Right hindlimb (tissue), 1 donor: ENCODE measurements at regions not wholly inside any gene's neighbourhood (a gene's known extent, or its start where the extent isn't known, plus 50 kb on each side); places are given as distances from the start of the nearest gene placed in this dataset.

Experiments
- DNase-seq: peaks from one replicate; pipeline ENCODE4 v3.0.0-alpha.2; 2018

DNA sequence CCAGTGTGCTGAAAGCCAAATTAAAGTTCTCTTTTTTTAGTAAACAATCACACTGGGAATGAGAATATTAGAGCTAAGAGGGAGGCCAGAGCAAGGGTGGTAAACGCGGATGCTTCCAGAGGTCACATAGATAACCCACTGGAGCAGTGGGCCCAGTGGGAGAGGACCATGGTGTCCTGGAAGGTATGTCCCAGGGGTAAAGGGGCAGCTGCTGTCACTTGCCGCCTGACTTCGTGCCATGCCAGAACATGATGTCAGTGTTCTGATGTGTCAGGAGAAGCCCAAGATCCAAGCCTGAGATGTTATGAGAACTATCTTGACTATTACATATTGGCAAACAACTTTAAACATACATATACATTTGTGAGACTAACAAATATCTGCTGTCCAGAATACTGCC is 211.9 kb upstream of the IL12A start:
- no peak for DNase-seq

DNA sequence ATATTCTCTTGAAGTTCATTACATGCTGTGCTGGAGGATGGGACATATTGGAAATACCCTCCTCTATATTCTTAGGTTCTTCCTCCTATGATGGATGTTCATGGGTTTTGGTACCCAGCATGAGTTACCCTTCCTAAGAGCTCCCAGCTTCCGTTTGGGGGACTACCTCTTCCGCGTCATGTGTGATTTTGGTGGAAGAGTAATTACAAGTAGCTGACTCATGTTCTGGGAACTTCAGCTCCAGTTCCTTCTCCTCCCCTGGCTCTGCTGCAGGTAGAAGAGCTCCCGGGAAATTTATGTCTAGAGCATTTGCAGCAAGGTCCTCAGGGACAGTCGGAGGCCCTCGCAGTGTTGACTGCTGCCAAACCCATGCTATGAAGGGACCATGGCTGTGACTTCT is 208.8 kb upstream of the IL12A start:
- no peak for DNase-seq

DNA sequence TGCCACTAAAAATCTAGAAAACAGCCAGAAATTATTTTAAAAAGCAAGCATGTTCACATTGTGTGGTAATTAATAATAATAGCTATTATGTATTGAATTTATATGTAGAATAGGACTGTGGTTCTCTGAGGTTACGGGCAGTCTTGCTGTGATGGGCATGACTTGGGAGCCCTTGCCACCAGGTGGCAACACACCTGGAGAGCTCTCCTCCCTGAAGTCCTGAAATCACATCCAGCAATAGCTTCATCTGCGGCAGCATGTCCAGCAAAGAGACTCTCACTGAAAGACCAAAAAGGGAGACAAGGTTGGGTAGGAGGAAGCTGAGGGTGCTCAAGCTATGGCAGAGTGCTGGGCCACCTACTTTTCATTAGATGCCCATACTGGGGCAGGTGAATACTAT is 206.8 kb upstream of the IL12A start:
- no peak for DNase-seq

DNA sequence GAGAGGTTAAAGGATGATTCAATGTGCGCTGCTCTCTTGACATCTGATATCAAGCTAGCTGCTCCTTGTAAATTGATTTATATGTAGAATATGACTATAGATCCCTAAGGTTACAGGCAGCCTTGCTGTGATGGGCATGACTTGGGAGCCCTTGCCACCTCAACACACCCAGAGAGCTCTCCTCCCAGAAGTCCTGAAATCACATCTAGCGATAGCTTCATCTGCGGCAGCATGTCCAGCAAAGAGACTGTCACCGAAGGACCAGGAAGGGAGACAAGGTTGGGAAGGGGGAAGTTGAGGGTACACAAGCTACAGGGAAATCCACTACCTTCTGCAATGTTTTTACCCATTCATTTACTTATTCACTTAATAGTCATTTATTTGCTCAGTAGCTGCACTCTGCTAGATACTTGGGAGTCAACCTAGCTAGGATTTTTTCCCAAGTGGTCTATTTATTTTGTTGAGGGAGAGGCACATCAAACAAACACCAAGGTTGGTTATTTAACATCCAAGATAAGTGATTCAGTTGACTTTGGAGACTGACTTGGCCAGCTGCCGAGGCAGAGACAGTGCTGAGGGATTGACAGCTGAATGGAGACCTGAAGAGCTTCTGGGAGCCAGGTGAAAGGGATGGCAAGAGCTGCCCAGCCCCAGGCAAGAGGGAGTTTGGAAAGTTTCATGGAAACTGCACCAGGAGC is 205.8 kb upstream of the IL12A start:
- no peak for DNase-seq

DNA sequence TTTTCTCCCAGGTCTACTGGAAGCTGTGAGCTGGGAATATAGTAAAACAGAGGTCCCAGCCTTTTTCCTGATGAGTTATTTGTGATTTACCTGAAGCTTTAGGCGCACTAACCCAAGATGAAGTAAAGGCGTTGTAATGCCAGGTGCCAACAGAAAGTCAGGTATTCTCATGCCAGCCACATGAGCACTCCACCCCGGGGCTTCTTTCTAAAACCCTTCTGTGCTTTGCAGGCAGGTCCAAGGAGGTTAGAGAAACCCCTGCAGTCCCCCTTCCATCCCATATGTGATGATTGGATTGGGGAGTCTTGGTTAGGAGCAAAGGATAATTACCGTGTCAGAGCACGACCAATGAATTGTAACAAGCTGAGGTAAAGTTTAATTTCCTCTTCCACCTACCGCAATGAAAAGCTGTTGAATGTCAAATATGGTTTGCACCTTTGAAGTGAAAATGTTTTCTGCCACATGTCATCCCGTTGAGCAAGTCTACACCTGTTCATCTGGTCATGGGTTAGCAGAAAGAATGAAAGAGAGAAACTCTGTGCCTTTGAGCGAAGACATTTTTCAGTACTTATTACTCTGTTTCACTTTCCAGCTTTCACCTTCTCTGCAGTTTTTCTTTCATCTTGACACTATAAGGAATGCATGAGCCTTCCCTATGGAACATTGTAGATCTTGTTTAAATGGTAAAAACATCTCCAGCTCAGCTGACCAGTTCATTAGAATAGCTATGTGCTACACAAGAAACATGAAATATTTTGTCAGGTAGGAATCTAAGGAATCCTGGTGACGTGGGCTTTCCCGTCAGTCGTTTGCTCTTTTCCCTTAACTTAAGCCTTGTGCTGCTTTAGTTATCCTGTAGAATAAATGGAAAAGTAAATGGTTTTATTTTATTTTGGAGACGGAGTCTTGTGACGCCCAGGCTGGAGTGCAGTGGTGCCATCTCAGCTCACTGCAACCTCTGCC is 204.6 kb upstream of the IL12A start:
- DNase-seq, result no peak

DNA sequence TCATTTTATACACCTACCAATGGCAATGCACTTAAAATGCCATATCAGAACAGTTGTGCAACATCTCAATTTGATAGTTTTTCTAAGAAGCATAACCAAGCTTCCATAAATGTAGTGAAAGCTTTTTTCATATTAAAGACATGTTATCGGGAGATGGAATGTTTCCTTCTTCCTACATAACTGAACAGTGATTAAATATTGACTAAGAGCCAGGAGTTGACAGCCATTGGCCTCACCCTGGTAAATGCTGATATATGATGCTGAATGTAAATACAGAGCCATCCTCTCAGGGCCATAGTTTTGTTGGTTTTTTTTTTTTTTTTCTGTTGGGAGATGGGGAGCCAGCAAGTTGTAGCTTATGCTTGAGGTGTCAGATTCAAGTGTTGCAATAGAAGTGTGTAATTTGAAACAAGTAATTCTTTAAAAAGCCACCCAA is 203.3 kb upstream of the IL12A start:
- DNase-seq, result no peak

DNA sequence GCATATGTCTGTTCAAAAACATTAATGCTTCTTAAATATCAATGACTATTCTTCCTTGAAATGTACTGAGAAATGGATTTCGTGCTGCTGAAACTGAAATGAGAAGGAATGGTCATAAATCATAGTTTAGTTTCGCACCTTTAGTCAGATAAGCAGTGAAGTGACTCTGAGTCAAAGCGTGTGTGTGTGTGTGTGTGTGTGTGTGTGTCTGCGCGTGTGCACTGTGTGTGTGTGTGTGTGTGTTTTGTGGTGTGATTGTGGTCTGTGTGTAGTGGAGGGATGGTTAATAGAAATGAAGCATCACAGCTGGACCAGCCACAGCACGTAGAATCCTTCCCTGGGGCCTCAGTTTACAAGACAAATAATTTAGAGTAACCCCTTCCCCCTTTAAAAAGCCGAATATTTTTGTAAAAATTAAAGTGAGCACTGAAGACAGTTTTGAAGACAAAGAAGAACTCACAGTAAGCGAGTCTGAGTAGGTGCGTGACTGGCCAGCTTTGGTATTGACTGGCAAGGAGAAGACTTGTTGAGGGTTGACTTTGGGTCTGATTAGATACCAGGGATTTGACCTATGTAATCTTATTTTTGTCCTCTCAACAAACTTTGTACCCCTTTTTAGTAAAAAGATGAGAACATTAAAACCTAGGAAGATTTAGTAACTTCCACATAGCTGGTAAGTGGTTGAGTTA is 202.0 kb upstream of the IL12A start:
- DNase-seq, result no peak

DNA sequence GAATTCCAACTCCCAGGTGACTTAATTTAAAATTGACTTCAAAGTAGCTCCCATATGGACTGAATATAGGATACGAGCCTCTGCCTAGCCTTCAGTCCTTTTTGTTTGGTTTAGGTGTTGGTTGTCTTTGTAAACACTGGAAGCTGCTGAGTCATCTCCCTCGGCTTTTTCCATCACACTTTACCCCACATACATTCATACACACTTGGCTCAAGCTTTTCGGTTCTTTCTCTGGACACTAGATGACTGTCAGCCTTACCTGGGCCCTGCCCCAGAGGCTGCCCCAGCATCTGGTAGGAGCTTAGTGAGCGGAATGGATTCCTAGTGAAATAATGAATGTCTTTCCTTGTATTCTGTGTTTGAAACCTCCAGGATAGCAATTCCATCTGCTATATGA is 201.5 kb upstream of the IL12A start:
- DNase-seq, result no peak

DNA sequence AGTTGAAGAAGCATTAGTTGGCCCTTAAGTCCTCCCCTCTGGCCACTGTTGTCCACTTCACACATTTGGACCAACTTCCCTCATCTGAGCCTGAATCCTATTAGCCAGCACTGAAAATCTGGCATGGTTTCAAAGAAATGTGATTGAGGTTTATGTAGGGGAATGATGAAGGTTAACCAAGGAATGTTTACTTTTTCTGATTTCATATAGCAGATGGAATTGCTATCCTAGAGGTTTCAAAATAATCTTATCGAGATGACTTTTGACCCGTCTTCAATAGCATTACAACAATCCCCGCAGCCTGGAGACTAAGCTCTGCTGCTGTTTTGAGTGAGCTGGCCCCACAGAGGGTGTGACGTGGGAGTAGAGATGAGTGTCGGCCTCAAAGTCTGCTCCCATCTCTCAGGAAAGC is 200.8 kb upstream of the IL12A start:
- DNase-seq, result no peak

DNA sequence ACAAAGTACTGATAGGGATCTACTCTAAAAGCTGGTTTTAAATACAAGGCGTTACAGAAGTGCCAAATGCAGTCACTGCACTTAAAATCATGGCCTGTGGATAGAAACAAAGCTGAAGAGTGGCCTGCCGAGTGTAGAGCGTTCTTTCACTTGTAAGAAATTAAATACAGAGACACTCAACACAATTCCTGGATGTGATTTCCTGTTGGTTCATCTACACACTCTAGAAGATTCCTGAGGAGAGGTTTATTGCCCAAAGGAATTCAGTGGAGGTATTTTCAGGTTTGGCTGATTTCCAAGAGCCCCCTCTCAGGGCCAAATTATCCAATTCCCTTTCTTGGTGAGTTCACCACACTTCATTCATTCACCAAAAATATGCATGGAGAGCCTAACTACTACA is 200.3 kb upstream of the IL12A start:
- no peak for DNase-seq

DNA sequence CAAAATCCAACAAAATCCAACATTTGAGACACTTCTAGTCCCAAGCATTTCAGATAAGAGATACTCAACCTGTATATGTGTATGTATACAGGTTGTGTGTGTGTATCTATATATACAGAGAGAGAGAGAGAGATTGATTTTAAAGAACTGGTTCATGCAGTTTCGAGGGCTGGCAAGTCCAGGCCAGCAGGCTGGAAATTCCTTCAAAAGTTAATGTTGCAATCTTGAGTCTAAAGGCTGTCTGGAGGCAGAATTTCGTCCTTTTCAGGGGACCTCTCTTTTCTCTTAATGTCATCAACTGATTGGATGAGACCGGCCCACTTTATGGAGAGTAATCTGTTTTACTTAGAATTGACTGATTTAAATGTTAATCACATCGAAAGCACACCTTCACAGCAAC is 199.6 kb upstream of the IL12A start:
- DNase-seq, result no peak

DNA sequence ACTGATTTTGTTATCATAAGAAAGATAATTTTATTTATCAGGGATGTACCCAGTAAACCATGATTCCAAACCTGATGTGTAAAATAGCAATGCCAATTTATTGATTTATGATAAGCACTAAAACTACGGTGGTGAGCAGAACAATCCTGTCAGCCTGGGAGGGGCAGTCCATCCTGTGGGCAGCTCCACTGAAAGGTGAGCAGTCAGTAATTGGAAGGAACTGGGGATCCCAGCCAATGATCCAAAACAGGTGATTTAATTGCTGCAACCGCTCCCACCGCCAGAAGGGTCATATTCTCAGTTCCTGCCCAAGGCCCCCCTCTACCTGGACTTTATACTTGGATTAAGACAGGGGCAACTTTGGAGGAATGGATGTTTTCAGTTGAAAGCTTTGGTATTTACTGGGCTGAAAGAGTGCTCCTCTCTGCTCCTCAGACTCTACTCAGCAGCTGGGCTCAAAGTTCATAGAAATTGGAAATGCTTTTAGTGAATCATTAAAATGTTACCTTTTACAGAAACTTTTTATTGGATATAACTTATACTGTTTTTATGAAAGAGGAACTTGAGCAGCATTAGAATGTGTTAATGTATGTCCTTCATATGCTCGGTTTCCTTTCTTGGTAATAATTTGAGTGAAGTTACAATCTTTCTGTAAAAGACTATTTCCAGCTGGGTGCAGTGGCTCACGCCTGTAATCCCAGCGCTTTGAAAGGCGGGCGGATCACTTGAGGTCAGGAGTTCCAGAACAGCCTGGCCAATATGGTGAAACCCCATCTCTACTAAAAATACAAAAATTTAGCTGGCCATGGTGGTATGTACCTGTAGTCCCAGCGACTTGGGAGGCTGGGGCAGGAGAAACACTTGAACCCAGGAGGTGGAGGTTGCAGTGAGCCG is 198.6 kb upstream of the IL12A start:
- no peak for DNase-seq

DNA sequence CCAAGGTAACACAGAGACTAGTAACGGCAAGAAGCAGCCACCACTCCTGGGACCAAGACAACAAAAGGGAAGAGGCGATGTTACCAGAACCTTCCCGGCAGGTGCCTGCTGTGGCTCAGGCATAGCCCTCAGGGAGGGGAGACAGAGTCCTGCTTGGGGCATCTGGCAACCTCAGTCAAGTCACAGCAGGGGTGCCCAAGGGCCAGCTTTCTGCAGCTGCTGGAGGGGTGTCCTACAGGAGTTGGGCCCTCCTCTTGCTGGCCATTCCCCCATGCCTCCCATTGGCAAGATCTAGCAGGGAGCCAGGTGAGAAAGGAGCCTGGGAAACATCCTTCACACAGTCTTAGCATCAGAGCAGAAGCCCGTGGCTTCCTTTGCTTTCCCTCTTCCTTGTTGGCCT is 197.3 kb upstream of the IL12A start:
- DNase-seq, result no peak

DNA sequence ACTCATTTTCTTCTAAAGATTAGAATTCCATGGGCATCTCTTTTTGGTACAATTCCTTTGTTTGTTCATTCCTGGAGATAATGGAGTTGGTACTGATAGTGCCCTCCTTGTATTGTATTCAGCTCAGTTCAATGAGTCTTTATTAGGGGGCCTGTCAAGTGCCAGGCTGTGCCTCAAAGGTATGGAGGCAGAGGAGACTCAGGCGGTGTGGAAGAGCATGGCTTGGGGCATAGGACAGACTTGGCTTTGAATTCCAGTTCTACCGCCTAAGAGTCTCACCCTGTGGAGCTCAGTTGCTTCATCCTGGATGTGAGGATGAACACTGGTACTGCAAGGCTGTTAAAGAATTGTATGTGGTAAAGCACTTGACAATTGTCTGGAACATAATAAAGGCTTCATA is 196.6 kb upstream of the IL12A start:
- no peak for DNase-seq

DNA sequence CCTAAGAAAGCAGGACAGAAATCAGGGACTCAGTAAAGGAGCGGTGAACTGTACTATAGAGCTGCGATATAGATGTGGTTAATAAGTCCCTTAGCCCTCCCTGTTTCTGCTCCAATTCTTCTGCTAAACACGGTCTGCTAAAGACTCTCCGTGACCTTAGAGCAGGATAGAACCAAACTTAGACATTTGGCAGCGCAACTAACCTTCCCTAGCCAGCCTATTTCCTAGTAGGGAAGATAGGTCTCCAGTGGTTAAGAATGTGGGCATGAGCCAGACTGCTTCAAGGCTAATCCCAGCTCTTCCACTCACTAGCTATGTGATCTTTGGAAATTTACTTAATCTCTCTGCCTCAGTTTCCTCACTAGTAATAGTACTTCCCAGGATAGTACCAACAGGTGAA is 193.6 kb upstream of the IL12A start:
- no peak for DNase-seq

DNA sequence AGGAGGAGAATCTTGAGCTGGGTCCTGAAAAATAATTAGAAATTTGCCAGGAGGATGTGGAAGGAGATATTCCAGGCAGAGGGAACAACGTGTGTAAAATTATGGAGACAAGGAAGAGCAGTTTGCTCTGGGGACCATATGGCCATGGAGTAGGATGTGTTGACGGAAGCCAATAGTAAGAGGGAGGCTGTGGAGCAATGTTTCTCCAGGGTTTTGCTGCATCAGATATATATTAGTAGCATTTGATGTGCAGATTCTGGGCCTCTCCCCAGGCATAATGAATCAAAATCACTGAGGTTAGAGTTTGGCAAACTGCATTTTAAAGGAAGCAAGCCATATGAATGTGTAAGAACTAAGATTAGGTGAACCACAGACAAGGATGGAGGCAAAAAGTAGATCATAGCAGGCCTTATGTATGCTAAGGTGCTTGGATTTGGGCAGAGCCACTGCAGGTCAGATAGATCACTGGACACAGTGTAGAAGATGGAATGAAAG is 192.9 kb upstream of the IL12A start:
- DNase-seq, result no peak

DNA sequence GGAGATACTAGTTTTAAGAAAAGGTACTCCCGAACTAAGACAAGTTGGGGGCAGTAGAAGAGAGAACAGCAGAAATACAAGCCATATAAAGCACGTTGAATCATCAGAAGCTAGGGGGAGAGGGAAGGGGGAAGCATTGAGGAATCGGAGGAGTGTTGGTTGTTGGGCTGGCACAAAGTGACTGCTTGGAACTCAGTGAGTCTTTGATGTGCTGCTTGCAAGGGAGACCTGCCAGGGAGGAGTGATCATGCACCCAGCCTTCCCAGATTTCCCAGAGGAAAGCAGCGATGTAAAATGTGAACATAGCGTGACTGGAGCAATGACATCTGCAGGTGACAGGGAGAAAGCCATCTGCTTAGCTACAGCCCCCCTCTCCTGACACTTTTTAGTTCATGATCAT is 192.4 kb upstream of the IL12A start:
- no peak for DNase-seq

DNA sequence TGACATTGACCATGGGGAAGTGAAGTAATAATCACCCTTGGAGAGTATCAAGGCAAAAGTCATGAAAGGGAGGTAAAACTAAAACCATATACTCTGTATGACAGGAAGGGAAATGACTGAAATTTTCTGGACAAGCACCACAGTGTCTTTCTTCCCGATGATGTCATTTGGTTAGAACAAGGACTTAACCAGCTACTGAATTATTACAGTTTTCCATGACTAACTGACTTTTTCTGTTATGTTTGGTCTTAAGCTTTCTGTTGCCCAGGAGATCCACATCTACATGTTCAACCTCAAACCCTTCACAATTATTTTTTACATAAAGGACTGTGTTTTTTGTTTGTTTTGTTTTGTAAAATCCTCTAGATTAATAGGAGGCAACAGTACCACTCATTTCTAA is 191.9 kb upstream of the IL12A start:
- no peak for DNase-seq

DNA sequence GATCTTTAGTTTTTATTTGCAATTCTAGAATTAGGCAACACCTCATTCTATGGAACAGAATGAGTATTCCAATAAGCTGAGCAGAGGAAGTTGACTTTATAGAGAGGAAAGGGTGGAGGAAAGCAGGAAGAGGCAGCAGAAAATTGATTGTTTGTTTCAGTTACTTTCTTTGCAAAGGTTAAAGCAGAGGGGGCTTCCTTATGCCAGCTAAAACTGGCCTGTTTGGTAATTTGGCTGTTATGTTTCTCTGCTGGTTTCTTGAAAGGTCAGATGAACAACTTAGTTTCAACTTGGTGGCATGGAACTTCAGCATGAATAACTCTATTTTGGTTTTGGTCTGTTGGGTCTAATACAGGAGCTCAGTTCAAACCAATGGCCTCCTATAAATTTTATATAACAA is 190.9 kb upstream of the IL12A start:
- no peak for DNase-seq

DNA sequence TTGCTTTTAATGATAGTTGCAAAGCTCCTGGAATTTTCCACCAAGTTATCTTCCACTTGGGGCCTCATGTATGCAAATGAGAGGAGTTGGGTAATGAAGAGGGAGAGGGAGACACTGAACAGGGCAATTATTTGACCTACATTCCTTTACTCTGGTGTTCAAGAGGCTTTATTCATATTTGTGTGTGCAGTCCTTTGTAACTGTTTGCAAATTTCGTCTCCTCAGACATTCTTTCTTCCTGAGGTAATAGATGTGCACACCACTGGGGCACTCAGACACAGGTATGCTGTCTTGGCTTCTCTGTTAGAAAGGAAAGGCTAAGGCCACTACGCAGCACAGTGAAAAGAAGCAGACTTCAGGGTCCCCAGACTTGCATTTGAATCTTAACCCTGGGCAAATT is 189.7 kb upstream of the IL12A start:
- DNase-seq, result no peak

DNA sequence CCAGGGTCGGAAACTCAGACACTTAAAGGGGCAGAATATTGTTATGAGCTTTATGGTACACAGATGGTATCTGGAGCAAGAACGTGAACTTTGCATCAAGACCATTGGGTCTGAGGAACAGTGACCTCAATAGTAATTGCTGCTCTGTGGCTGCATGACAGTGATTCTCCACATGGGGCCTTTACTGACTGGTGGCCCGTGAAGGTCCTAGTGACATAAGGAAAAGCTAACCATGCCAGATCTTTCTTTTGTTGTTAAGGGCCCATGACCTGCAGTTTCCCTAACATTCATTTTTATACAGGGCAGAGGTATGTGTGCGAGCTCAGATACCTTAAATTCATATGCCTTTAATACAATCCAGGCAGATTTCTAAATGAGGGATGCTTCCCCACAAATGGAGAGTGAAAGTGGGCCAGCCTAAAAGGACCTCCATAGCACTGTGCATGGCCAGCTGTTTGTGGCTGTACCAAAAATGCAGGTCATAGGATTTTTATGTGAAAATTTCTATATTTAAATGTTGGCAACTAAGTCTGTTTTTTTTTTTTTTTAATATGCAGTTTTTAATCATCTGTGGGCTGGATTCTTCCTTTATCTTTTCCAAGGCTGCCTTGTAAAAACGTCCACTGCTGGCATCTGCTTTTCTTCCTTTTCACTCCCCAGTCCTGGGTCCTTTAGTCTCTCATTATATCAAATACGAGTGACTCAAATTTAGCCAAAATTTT is 188.0 kb upstream of the IL12A start:
- DNase-seq, result no peak

DNA sequence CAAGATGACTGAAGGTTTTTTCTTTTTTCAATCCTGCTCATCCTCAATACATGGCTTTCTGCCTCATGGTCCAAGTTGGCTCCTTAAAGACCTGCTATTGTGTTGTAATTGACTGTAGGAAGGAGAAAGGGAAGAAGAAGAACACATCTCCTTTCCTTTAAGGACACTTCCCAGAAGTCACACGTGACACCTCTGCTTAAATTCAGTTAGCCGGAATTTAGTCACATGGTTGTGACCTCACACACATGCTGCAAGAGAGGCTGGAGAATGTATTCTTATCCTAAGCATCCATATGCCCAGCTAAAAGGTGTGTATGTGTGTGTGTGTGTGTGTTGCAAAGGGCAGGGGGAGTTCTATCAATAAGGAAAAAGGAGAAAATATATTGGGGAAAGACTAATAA is 185.8 kb upstream of the IL12A start:
- DNase-seq, result no peak
